ENCODE measurements at regions not wholly inside any gene's neighbourhood (a gene's known extent, or its start where the extent isn't known, plus 50 kb on each side); places are given as distances from the start of the nearest gene placed in this dataset.
"Not testable (repeated sequence)": the region's sequence is repeated elsewhere in the genome, so short reads cannot be mapped to it uniquely, and the experiment has no call there.

DNA sequence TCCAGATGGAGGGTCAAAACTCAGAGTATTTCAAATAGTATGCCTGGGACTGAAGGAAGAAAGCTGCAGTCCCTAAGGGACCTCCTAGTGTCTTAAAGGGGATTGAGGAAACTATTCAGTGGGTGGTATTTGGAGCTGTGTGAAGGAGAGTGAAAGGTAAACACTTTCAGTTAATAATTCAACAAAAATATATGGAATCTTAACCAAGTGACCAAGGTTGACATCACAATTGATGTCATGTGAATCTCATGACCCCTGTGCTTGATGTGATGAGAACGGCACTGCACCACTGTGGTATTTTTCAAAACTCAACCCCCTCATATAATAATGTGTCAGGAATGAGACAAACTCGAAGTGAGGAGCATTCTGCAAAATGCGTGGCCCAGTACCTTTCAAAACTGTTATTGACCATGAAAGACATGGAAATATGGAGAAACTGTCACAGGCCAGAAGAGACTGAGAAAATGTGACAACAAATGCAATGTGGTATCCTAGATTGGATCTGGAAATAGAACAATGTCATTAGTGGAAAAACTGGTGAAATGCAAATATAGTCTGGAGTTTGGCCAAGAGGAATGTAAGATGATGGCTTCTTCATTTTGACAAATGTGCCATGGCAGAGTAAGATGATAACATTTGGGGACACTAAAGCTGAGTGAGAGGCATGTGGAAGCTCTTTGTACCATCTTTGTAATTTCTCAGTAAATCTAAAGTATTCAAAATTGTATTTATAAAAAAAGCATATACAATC is 553.9 kb downstream of the RFC3 start:
- Mint-ChIP-seq H3K4me1 (no peaks in the 10 kb centered on the region), H3K27me3 (no peaks in the 10 kb centered on the region), H3K36me3 (no peaks in the 10 kb centered on the region), H3K9me3 (no peaks in the 10 kb centered on the region), H3K4me3 (no peak overlapping the region), H3K27ac (no peak overlapping the region)
- no peak for ATAC-seq (ENCODE audit: low read depth)
- DNase-seq (ENCODE audit: low spot score in 2 of 2): no peak

DNA sequence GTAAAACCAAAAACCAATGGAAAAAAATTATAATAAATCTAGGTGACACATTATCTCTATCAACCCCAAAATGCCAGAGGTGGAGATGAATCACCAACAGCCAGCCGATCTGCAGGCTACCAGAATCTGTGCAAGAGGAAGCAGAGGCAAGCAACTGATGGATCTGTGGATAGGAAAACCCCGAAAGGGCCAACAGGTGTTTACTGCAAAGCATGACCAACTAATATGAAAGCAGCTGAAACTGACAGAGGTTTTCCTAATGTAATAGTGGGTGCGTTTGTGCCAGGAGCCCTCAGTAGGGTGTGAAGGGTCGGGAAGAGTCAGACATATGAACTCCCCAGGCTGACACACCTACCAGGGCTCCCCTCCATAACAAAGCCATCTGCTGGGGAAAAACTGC is 554.6 kb downstream of the RFC3 start:
- no peaks in the 10 kb centered on the region for H3K36me3 Mint-ChIP-seq
- H3K4me3 Mint-ChIP-seq: no peak overlapping the region
- H3K27me3 Mint-ChIP-seq: no peaks in the 10 kb centered on the region
- H3K27ac Mint-ChIP-seq: no peak overlapping the region
- DNase-seq (ENCODE audit: low spot score in 2 of 2) (no peak), ATAC-seq (ENCODE audit: low read depth) (no peak)
- H3K4me1 Mint-ChIP-seq: no peaks in the 10 kb centered on the region
- no peaks in the 10 kb centered on the region for H3K9me3 Mint-ChIP-seq

DNA sequence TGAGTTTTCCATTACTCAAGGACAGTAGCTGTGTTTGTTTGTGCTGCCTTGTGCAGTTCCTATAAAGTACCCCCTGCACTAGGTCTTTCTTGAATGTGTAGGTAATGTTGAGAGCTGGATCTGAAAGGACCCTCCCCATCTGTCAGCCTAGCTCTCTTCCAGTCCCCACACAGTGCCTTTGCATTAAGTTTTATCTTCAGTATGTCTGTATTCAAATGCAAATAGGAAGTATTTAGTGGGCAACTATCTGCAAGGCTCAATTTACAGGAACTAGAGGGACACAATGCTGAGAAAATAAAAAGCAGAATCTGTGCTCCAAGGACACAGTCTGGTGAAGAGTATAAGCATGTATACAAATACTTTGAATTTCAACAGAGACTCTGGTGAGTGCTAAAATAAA is 558.5 kb downstream of the RFC3 start:
- no peak for ATAC-seq (ENCODE audit: low read depth)
- DNase-seq (ENCODE audit: low spot score in 2 of 2): no peak
- H3K9me3 Mint-ChIP-seq: peaks cover 2% of the 10 kb centered on the region
- H3K4me1 Mint-ChIP-seq: no peaks in the 10 kb centered on the region
- H3K4me3 Mint-ChIP-seq: no peak overlapping the region
- H3K27me3 Mint-ChIP-seq: no peaks in the 10 kb centered on the region
- H3K36me3 Mint-ChIP-seq: no peaks in the 10 kb centered on the region
- no peak overlapping the region for H3K27ac Mint-ChIP-seq

DNA sequence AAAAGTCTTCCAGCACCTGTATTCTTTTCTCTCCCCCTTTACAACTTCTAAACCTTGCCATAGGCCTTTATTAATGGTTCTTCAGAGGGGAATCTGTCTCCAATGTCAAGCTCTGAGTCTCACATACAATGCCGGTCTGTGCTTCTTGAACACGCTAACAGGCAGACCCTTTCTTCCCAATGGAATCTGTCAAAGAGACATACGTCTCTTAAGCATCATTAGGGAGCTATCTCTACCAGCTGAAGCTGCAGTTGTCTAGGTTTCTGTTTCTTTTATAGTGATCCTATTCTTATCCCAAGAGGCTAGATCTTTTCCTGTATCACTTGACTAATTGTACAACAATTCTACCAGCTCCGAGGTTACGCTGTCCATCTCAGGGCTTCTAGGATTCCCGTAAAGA is 560.8 kb upstream of the NBEA start:
- ATAC-seq (ENCODE audit: low read depth): no peak
- Mint-ChIP-seq H3K4me3 (no peak overlapping the region), H3K27ac (no peak overlapping the region), H3K9me3 (peaks cover 3% of the 10 kb centered on the region), H3K36me3 (no peaks in the 10 kb centered on the region), H3K27me3 (no peaks in the 10 kb centered on the region), H3K4me1 (no peaks in the 10 kb centered on the region)
- DNase-seq (ENCODE audit: low spot score in 2 of 2): no peak

DNA sequence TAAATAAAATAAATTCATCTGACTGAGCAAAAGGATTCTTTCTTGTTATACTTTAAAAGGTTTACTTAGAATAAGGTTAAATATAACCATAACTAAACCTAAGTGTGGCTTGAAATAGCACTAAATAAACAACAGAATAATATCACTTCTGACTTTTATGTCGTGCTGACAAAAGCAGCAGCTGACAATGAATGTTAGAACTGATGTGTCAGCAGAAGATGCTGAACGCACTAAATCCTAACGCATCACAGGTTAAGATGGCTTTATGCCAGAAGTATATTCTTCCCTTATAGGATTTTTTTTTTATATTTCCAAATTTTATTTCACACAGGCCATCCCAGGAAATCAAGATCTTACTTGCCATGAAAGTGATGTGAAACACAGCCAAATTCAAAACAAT is 558.3 kb upstream of the NBEA start:
- H3K27me3 Mint-ChIP-seq: no peaks in the 10 kb centered on the region
- DNase-seq (ENCODE audit: low spot score in 2 of 2) (no peak), ATAC-seq (ENCODE audit: low read depth) (no peak)
- no peaks in the 10 kb centered on the region for H3K4me1 Mint-ChIP-seq
- no peaks in the 10 kb centered on the region for H3K36me3 Mint-ChIP-seq
- no peak overlapping the region for H3K4me3 Mint-ChIP-seq
- H3K27ac Mint-ChIP-seq: no peak overlapping the region
- H3K9me3 Mint-ChIP-seq: peaks cover 4% of the 10 kb centered on the region

DNA sequence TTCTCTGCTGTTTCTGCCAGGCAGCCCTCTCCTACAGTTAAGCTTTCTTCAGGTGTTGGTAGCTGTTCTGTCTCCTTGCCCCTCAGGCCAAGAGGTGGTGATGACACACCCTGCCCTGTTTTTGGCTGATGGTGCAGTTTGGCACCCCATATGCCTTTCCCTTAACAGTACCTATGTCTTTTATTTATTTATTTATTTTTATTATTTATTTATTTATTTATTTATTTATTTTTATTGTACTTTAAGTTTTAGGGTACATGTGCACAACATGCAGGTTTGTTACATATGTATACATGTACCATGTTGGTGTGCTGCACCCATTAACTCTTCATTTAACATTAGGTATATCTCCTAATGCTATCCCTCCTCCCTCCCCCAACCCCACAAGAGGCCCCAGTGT is 555.8 kb upstream of the NBEA start:
- not testable (repeated sequence) for ATAC-seq (ENCODE audit: low read depth); DNase-seq (ENCODE audit: low spot score in 2 of 2); H3K27me3 Mint-ChIP-seq; H3K27ac Mint-ChIP-seq; H3K36me3 Mint-ChIP-seq; H3K4me1 Mint-ChIP-seq; H3K4me3 Mint-ChIP-seq; H3K9me3 Mint-ChIP-seq

DNA sequence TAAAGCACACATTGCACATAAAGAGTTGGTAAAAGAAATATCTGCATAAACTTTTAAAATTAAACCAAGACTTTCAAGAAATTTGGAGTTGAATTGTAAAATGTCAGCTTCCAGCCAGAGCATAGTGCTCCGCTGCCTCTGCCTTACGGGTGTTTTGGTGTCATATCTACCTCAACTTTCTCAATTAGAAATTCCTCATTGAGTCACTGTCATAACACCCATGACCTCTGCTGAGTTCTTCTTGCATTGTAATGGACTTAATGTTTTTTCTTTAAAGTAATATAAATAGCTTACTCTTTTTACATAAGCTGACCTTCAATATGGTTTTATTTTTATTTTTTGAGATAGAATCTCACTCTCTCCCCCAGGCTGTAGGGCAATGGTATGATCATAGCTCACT is 551.0 kb upstream of the NBEA start:
- H3K27me3 Mint-ChIP-seq: no peaks in the 10 kb centered on the region
- peaks cover 5% of the 10 kb centered on the region for H3K9me3 Mint-ChIP-seq
- H3K4me1 Mint-ChIP-seq: no peaks in the 10 kb centered on the region
- no peak overlapping the region for H3K4me3 Mint-ChIP-seq
- no peaks in the 10 kb centered on the region for H3K36me3 Mint-ChIP-seq
- H3K27ac Mint-ChIP-seq: no peak overlapping the region
- DNase-seq (ENCODE audit: low spot score in 2 of 2): no peak
- no peak for ATAC-seq (ENCODE audit: low read depth)

DNA sequence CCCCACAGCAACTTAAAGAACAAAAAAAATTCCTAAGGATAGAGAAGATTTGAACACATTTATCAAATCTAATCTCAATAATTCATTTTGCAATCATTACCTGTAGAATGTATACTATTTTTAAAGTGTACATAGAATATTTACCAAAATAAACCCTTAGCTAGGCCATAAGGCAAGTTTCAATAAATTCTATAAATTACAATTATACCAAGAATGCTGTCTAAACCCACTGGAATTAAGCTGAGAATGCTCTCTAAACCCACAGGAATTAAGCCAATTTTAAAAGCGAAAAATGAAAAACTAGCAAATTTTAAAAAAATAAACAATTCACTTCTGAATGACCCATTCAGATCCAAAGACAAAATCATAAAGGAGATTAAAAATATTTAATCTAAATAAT is 540.4 kb upstream of the NBEA start:
- ATAC-seq (ENCODE audit: low read depth) (no peak), DNase-seq (ENCODE audit: low spot score in 2 of 2) (no peak)
- Mint-ChIP-seq H3K27ac (no peak overlapping the region), H3K36me3 (no peaks in the 10 kb centered on the region), H3K4me3 (no peak overlapping the region), H3K27me3 (no peaks in the 10 kb centered on the region), H3K9me3 (peaks cover 3% of the 10 kb centered on the region), H3K4me1 (no peaks in the 10 kb centered on the region)

DNA sequence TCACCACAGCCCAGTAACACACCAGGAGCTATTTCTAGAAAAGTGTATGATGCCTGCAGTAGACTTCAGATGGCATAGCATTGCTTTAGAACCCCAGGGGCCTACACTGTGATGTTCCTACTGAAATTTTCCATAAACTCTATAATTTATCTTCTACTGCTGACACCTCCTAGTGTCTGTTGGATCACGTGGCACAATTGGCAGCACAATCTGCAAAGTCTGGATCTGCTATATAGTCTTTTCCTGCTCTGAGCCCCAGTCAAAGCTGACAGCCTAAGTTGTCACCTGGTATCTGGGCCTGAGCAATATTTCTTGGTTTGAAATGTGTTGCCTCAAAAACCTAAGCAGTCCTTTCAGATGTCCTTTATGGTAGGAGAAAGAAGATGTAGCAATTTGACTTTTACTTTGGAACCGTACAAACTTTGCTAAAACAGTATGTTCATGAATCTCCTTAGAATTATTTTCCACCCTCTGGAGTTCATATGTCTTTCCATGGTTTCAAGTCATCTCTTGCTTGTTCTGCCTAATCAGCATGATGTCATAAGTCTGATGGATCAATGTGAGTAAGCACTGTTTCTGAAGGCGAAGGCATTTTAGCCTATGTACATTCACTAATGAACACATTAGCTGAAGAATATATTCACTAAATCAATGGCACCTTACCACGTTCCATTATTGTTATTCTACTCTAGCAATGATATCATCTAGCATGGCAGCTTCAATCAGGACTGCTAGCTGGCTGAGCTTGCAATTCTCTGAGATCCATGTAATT is 536.5 kb upstream of the NBEA start:
- H3K27ac Mint-ChIP-seq: no peak overlapping the region
- DNase-seq (ENCODE audit: low spot score in 2 of 2) (no peak), ATAC-seq (ENCODE audit: low read depth) (no peak)
- H3K9me3 Mint-ChIP-seq: no peaks in the 10 kb centered on the region
- H3K27me3 Mint-ChIP-seq: no peaks in the 10 kb centered on the region
- no peaks in the 10 kb centered on the region for H3K4me1 Mint-ChIP-seq
- H3K36me3 Mint-ChIP-seq: no peaks in the 10 kb centered on the region
- H3K4me3 Mint-ChIP-seq: no peak overlapping the region

DNA sequence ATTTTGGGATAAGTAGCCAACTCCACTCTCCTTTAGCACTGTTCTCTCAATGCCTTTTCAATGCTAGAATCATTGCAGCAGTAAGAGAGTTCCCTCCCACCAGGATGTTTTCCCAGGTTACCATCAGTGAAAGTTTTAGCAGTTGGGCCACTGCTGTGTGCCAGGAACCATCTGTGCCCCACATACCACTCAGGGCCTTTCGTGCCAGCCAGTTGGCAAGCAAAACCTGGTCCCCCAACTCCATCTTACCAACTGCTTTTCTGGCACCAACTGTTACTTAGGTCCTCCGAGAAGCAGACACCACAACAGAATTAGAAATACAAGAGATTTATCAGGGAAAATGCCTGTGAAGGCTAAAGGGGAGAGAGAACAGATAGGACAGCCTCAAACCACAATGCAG is 533.4 kb upstream of the NBEA start:
- no peaks in the 10 kb centered on the region for H3K4me1 Mint-ChIP-seq
- no peak for DNase-seq (ENCODE audit: low spot score in 2 of 2)
- no peak overlapping the region for H3K27ac Mint-ChIP-seq
- H3K27me3 Mint-ChIP-seq: no peaks in the 10 kb centered on the region
- ATAC-seq (ENCODE audit: low read depth): no peak
- no peak overlapping the region for H3K4me3 Mint-ChIP-seq
- no peaks in the 10 kb centered on the region for H3K9me3 Mint-ChIP-seq
- no peaks in the 10 kb centered on the region for H3K36me3 Mint-ChIP-seq

DNA sequence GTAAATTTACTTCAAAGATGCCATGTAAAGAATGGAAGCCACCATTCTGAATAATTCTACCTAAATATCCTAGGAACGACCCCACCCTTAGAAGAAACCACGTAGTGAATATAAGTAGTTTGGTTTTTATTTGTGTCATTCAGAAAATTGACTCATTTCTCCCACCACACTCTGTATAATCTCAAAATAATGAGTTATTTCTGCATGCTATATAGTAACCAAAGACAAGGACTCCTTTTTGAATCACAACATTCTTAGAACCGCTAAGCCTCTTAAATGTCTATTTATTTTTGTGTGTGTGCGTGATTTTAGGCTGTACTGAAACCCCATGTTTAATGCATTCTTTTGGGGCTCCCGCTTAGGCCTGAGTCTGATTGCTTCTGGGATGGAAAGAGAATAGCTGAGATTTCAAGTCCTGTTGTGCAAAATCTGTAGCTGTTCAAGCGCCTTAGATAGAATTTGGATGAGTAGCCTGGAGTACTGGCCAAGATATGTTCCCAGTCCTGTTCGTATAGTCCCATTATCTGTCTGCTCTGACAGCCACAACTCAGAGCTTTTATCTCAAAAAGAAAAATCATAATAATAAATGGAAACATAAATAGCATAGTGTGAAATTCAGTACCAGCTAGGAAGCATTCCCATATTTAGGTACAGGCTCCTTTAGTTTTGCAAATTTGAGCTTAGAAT is 532.4 kb upstream of the NBEA start:
- Mint-ChIP-seq H3K36me3 (no peaks in the 10 kb centered on the region), H3K27ac (no peak overlapping the region), H3K4me3 (no peak overlapping the region), H3K9me3 (no peaks in the 10 kb centered on the region), H3K4me1 (no peaks in the 10 kb centered on the region), H3K27me3 (no peaks in the 10 kb centered on the region)
- DNase-seq (ENCODE audit: low spot score in 2 of 2): no peak
- ATAC-seq (ENCODE audit: low read depth): no peak

DNA sequence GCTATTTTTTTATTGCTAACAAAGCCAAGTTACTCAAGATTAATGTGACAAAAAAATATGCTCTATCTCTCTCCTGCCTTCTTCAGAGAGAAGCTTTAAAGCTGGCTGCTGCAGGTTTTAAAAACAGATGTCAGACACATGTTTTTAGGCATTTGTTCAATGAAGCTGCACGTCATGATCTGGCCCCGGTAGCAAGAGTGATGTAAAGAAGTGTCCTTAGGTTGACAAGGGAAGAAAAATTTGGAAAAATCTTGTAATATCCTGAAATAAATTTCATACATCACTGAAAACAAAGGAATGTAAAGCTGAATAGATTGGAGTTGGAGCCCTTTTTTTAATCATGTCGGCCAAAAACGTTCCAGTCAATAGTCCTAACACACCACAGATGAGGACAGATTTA is 531.4 kb upstream of the NBEA start:
- Mint-ChIP-seq H3K4me1 (no peaks in the 10 kb centered on the region), H3K36me3 (no peaks in the 10 kb centered on the region), H3K9me3 (no peaks in the 10 kb centered on the region), H3K27me3 (no peaks in the 10 kb centered on the region), H3K27ac (no peak overlapping the region), H3K4me3 (no peak overlapping the region)
- no peak for DNase-seq (ENCODE audit: low spot score in 2 of 2)
- ATAC-seq (ENCODE audit: low read depth): no peak

DNA sequence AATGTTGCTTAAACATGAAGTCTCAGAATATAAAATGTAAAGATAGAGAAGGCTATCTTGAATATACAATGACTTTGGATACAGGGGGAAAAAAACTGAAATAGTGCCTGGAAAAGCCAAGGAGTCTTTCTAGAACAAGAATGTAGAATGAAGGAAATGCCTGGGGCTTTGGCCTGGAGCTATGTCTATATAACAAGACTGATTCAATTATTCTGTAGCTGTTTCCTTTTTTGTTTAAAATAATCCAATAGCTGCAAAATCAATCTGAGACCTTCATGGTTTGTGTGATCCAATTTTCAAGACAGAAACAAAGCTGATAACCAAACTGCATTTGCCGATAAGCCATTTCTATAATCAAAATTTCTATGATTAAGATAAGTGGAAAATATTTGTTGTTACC is 530.9 kb upstream of the NBEA start:
- H3K27me3 Mint-ChIP-seq: no peaks in the 10 kb centered on the region
- DNase-seq (ENCODE audit: low spot score in 2 of 2) (no peak), ATAC-seq (ENCODE audit: low read depth) (no peak)
- no peaks in the 10 kb centered on the region for H3K4me1 Mint-ChIP-seq
- no peaks in the 10 kb centered on the region for H3K9me3 Mint-ChIP-seq
- no peak overlapping the region for H3K27ac Mint-ChIP-seq
- no peaks in the 10 kb centered on the region for H3K36me3 Mint-ChIP-seq
- H3K4me3 Mint-ChIP-seq: no peak overlapping the region

DNA sequence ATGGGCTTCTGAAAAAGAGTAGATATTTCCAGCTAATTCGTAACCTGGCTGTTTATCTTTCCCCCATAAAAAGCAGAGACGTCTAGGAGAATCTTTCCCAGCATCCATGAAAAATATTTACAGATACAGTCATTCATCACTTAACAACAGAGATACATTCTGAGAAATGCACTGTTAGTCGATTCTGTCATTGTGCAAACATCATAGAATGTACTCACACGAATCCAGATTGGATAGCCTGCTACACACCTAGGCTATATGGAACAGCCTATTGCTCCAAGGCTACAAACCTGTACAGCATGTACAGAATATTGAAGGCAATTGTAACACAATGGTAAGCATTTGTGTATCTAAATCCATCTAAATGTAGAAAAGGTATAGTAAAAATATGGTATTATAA is 530.2 kb upstream of the NBEA start:
- DNase-seq (ENCODE audit: low spot score in 2 of 2): no peak
- Mint-ChIP-seq H3K27ac (no peak overlapping the region), H3K4me1 (no peaks in the 10 kb centered on the region), H3K4me3 (no peak overlapping the region), H3K9me3 (no peaks in the 10 kb centered on the region), H3K36me3 (no peaks in the 10 kb centered on the region), H3K27me3 (no peaks in the 10 kb centered on the region)
- ATAC-seq (ENCODE audit: low read depth): no peak

Measured in memory B cell (primary cell).